Mucosa of rectum (tissue), 2 donors: ENCODE measurements at regions not wholly inside any gene's neighbourhood (a gene's known extent, or its start where the extent isn't known, plus 50 kb on each side); places are given as distances from the start of the nearest gene placed in this dataset.
A peak's percentile ranks its signal among the peaks of the same experiment; 100 is the strongest.

Source experiments
- H3K27ac ChIP-seq, 2 donors: one replicate each; pipeline ENCODE4 v1.7.0; 2013; ENCODE audit warnings: inconsistent platforms in 2 of 2, low read depth in 2 of 2, low read length in 2 of 2
- H3K27me3 ChIP-seq, 2 donors: one replicate each; pipeline ENCODE4 v1.7.0; 2013; ENCODE audit warnings: low read length in 2 of 2; ENCODE audit not compliant: control insufficient read depth in 2 of 2, insufficient read depth in 2 of 2
- H3K36me3 ChIP-seq, 2 donors: one replicate each; pipeline ENCODE4 v1.7.0; 2013; ENCODE audit warnings: low read length in 2 of 2; ENCODE audit not compliant: control insufficient read depth in 2 of 2, insufficient read depth in 2 of 2
- H3K4me1 ChIP-seq, 2 donors: one replicate each; pipeline ENCODE4 v1.7.0; 2013; ENCODE audit warnings: low read length in 2 of 2, mild to moderate bottlenecking in 1 of 2; ENCODE audit not compliant: control insufficient read depth in 2 of 2, insufficient read depth in 2 of 2
- H3K4me3 ChIP-seq, 2 donors: one replicate each; pipeline ENCODE4 v1.7.0; 2013; ENCODE audit warnings: low read length in 2 of 2
- H3K9ac ChIP-seq, 2 donors: one replicate each; pipeline ENCODE4 v1.7.0; 2013; ENCODE audit warnings: low read length in 2 of 2, low read depth in 1 of 2, mild to moderate bottlenecking in 1 of 2
- H3K9me3 ChIP-seq, 2 donors: one replicate each; pipeline ENCODE4 v1.7.0; 2013; ENCODE audit warnings: low read length in 2 of 2; ENCODE audit not compliant: control insufficient read depth in 2 of 2
- donor health status: healthy.
- donor health status: Normal muscosa, but diverticular disease.

- no peaks in the 10 kb centered on the region for H3K4me1 ChIP-seq
- H3K4me3 ChIP-seq, result no peak overlapping the region
- no peak overlapping the region for H3K27ac ChIP-seq
- no peaks in the 10 kb centered on the region for H3K27me3 ChIP-seq
- H3K9ac ChIP-seq, result no peak overlapping the region
- H3K36me3 ChIP-seq, result no peaks in the 10 kb centered on the region
- H3K9me3 ChIP-seq, result no peaks in the 10 kb centered on the region
These were observed 55.7 kb upstream of the OR5AN1 start for GRCh38 chr11:59302991-59303390.

- H3K9me3 ChIP-seq, result no peaks in the 10 kb centered on the region
- no peak overlapping the region for H3K27ac ChIP-seq
- H3K4me1 ChIP-seq, result no peaks in the 10 kb centered on the region
- H3K4me3 ChIP-seq, result no peak overlapping the region
- H3K9ac ChIP-seq, result no peak overlapping the region
- no peaks in the 10 kb centered on the region for H3K27me3 ChIP-seq
- H3K36me3 ChIP-seq, result no peaks in the 10 kb centered on the region
These were observed 63.3 kb upstream of the OR5AN1 start for GRCh38 chr11:59295435-59295834.

- H3K27ac ChIP-seq, result no peak overlapping the region
- no peak overlapping the region for H3K4me3 ChIP-seq
- H3K27me3 ChIP-seq, result no peaks in the 10 kb centered on the region
- no peaks in the 10 kb centered on the region for H3K4me1 ChIP-seq
- no peak overlapping the region for H3K9ac ChIP-seq
- no peaks in the 10 kb centered on the region for H3K36me3 ChIP-seq
- no peaks in the 10 kb centered on the region for H3K9me3 ChIP-seq
These were observed 66.1 kb upstream of the OR5AN1 start for GRCh38 chr11:59292611-59293010.

GRCh38 chr11:59291228-59291627, 67.5 kb upstream of the OR5AN1 start:
- no peaks in the 10 kb centered on the region for H3K9me3 ChIP-seq
- H3K4me1 ChIP-seq, result no peaks in the 10 kb centered on the region
- no peaks in the 10 kb centered on the region for H3K27me3 ChIP-seq
- H3K9ac ChIP-seq, result no peak overlapping the region
- H3K4me3 ChIP-seq, result no peak overlapping the region
- H3K27ac ChIP-seq, result no peak overlapping the region
- no peaks in the 10 kb centered on the region for H3K36me3 ChIP-seq

GRCh38 chr11:59289356-59290181, 69.1 kb upstream of the OR5AN1 start:
- H3K36me3 ChIP-seq, result no peaks in the 10 kb centered on the region
- no peaks in the 10 kb centered on the region for H3K27me3 ChIP-seq
- H3K27ac ChIP-seq, result no peak overlapping the region
- no peak overlapping the region for H3K4me3 ChIP-seq
- H3K9ac ChIP-seq, result no peak overlapping the region
- no peaks in the 10 kb centered on the region for H3K4me1 ChIP-seq
- no peaks in the 10 kb centered on the region for H3K9me3 ChIP-seq

- Histone ChIP-seq H3K9ac (no peak overlapping the region), H3K4me3 (no peak overlapping the region), H3K27me3 (no peaks in the 10 kb centered on the region), H3K36me3 (no peaks in the 10 kb centered on the region), H3K4me1 (peaks cover 0 to 3% of the 10 kb centered on the region in 2 donors), H3K9me3 (no peaks in the 10 kb centered on the region), H3K27ac (no peak overlapping the region)
These were observed 72.9 kb upstream of the OR5AN1 start for GRCh38 chr11:59285716-59286260.

- no peaks in the 10 kb centered on the region for H3K9me3 ChIP-seq
- no peak overlapping the region for H3K4me3 ChIP-seq
- H3K27me3 ChIP-seq, result no peaks in the 10 kb centered on the region
These were observed 72.0 kb upstream of the MPEG1 start for GRCh38 chr11:59284773-59285129.

GRCh38 chr11:59283825-59284772, 71.4 kb upstream of the MPEG1 start:
- Histone ChIP-seq H3K27me3 (no peaks in the 10 kb centered on the region), H3K4me1 (peaks cover 0 to 3% of the 10 kb centered on the region in 2 donors), H3K36me3 (no peaks in the 10 kb centered on the region), H3K9ac (no peak overlapping the region), H3K27ac (no peak overlapping the region), H3K9me3 (no peaks in the 10 kb centered on the region), H3K4me3 (peak overlapping the region in 1 of 2 donors; percentile 41)

More at GRCh38 chr11:59284773-59285129, 72.0 kb upstream of the MPEG1 start:
- H3K27ac ChIP-seq, result no peak overlapping the region
- H3K9ac ChIP-seq, result no peak overlapping the region
- no peaks in the 10 kb centered on the region for H3K36me3 ChIP-seq
- peaks cover 0 to 3% of the 10 kb centered on the region in 2 donors for H3K4me1 ChIP-seq

GRCh38 chr11:59283311-59283710, 70.6 kb upstream of the MPEG1 start:
- Histone ChIP-seq H3K36me3 (no peaks in the 10 kb centered on the region), H3K9ac (no peak overlapping the region), H3K4me1 (peaks cover 0 to 3% of the 10 kb centered on the region in 2 donors), H3K27ac (no peak overlapping the region), H3K4me3 (no peak overlapping the region), H3K9me3 (no peaks in the 10 kb centered on the region), H3K27me3 (no peaks in the 10 kb centered on the region)

- H3K36me3 ChIP-seq, result no peaks in the 10 kb centered on the region
- no peaks in the 10 kb centered on the region for H3K27me3 ChIP-seq
- no peak overlapping the region for H3K9ac ChIP-seq
- H3K9me3 ChIP-seq, result no peaks in the 10 kb centered on the region
- no peak overlapping the region for H3K4me3 ChIP-seq
- peaks cover 0 to 3% of the 10 kb centered on the region in 2 donors for H3K4me1 ChIP-seq
- H3K27ac ChIP-seq, result peak overlapping the region in 1 of 2 donors; percentile 58
These were observed 68.5 kb upstream of the MPEG1 start for GRCh38 chr11:59281177-59281576.
